ENCODE measurements at regions not wholly inside any gene's neighbourhood (a gene's known extent, or its start where the extent isn't known, plus 50 kb on each side); places are given as distances from the start of the nearest gene placed in this dataset.

GRCh38 chr3:110521019-110521418 is 550.6 kb upstream of the NECTIN3 start:
- TF ChIP-seq CTCF (IDR thresholded peaks at IDR 0.05) (no peak), POLR2A (IDR thresholded peaks at IDR 0.05) (no peak)

Measured in uterus (tissue), 2 donors.